ENCODE measurements at regions not wholly inside any gene's neighbourhood (a gene's known extent, or its start where the extent isn't known, plus 50 kb on each side); places are given as distances from the start of the nearest gene placed in this dataset.

DNA sequence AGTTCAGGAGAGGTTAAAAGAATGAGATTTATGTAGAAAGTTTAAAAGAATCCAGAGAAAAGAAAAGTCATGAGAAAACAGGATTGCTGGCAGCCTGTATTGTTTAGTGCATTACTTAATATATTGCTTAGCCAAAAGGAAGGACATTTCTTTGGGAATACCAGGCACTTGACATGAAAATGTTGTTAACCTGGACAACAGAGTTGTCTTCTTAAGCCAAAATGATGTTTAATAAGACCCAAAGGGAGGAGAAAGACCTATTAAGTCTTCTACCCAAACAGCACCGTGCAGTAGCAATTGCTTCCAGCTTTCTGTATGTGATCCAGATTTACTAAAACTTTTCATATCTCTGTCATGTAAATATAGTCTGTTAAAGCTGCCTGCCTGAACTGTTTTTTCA is 74.0 kb upstream of the PRLR start:
- TF ChIP-seq, protein P1, sequence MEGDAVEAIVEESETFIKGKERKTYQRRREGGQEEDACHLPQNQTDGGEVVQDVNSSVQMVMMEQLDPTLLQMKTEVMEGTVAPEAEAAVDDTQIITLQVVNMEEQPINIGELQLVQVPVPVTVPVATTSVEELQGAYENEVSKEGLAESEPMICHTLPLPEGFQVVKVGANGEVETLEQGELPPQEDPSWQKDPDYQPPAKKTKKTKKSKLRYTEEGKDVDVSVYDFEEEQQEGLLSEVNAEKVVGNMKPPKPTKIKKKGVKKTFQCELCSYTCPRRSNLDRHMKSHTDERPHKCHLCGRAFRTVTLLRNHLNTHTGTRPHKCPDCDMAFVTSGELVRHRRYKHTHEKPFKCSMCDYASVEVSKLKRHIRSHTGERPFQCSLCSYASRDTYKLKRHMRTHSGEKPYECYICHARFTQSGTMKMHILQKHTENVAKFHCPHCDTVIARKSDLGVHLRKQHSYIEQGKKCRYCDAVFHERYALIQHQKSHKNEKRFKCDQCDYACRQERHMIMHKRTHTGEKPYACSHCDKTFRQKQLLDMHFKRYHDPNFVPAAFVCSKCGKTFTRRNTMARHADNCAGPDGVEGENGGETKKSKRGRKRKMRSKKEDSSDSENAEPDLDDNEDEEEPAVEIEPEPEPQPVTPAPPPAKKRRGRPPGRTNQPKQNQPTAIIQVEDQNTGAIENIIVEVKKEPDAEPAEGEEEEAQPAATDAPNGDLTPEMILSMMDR (IDR thresholded peaks at IDR 0.05): no peak
- TF ChIP-seq POLR2A (IDR thresholded peaks at IDR 0.05): no peak
